GM12875 (cell line): ENCODE measurements at regions not wholly inside any gene's neighbourhood (a gene's known extent, or its start where the extent isn't known, plus 50 kb on each side); places are given as distances from the start of the nearest gene placed in this dataset.

Experiments
- H3K4me3 ChIP-seq: one replicate; pipeline ENCODE4 v1.5.1; 2011; ENCODE audit warnings: low read depth, low read length, control low read depth
- TF ChIP-seq, protein P1 (sequence below): IDR thresholded peaks from 2 replicates; pipeline ENCODE4 v1.5.1; 2011; ENCODE audit warnings: low read depth, mild to moderate bottlenecking, control low read depth, inconsistent platforms, low read length, moderate library complexity, borderline replicate concordance; ENCODE audit not compliant: insufficient read depth

DNA sequence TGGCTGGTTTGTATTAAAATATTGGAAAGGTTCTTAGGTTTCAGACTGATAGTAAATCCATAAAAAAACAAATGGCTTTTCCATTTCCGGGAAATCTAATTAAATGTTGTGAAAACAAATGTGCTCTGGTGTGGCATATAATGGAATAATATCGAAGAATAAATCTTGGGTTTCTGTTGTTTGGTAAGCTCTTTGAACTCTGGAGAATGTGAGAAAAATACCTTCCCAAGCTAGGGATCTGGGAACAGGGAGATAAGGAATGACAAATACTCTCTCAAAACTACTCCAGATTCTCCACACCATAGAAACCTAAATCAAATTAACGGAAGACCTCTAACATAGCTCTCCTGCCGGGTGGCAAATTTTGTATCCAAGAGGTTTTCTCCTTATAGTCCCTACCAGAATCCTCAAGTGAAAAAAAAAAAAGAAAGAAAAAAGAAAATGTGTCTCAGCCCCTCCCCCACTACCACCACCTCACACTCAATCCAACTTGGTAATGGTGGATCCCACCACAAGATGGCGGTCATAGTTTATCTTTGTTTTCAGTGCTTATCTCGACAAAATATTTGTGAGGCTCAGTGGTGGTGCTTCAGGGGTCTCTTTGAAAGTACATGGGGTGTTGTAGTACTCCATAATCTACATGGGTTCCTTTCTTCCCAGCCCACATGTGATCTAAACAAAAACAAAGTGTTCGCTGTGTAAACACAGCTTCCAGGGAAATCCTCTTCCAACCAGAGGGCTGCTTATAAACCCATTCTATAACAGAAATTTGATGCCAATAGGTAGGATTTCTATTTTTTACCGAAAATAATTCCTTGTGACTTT, 54.5 kb upstream of the FST start:
- H3K4me3 ChIP-seq: no peak overlapping the region
- TF ChIP-seq, protein P1, sequence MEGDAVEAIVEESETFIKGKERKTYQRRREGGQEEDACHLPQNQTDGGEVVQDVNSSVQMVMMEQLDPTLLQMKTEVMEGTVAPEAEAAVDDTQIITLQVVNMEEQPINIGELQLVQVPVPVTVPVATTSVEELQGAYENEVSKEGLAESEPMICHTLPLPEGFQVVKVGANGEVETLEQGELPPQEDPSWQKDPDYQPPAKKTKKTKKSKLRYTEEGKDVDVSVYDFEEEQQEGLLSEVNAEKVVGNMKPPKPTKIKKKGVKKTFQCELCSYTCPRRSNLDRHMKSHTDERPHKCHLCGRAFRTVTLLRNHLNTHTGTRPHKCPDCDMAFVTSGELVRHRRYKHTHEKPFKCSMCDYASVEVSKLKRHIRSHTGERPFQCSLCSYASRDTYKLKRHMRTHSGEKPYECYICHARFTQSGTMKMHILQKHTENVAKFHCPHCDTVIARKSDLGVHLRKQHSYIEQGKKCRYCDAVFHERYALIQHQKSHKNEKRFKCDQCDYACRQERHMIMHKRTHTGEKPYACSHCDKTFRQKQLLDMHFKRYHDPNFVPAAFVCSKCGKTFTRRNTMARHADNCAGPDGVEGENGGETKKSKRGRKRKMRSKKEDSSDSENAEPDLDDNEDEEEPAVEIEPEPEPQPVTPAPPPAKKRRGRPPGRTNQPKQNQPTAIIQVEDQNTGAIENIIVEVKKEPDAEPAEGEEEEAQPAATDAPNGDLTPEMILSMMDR: no peak

DNA sequence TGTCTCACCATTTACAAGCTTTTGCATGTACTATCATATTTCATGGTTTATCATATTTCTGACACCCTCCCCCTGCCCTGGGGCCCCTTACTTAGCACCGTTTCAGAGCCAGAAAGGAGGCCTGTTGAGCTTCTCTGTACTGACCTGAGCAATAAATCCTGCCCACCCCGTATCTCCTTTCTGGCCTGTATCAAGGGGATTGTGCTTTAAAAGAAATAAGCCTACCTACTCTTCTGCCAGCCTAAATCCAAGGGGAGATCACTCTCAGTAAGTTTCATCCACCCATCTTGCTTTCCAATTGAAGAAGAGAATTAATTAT, 54.0 kb upstream of the FST start:
- no peak overlapping the region for H3K4me3 ChIP-seq
- TF ChIP-seq, protein P1: no peak

DNA sequence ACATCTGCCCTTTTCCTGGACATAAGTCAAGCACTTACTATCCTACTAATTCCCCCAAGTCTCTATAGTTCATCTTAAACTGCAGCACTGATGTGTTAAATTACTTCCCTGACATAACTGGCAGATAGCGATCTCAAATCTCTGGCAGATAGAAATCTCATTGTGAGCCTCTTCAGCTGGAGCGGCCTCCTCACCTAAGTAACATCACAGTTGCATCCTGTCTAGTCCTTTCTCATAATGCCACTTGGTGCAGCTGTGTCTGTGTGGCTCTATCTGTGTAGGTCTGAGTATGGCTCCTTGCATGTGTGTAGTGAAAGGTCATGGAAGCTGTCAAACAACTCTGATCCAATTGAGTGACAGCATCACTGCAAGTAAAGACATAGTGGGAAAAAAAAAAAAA, 53.6 kb upstream of the FST start:
- TF ChIP-seq, protein P1: no peak
- no peak overlapping the region for H3K4me3 ChIP-seq

- TF ChIP-seq, protein P1: no peak
- H3K4me3 ChIP-seq: no peak overlapping the region
These were observed 52.5 kb upstream of the FST start for GRCh38 chr5:53427965-53428364.

GRCh38 chr5:53429706-53430105, 50.7 kb upstream of the FST start:
- TF ChIP-seq, protein P1: no peak
- H3K4me3 ChIP-seq: no peak overlapping the region

GRCh38 chr5:53430618-53431252, 49.7 kb upstream of the FST start:
- no peak overlapping the region for H3K4me3 ChIP-seq
- TF ChIP-seq, protein P1: no peak
